Activated CD4-positive, alpha-beta T cell treated with anti-CD3 and anti-CD28 coated beads, Interleukin-2, Interleukin-6, amounts not matched to agents 100 ng/mL and 50 ng/mL, durations not matched to agents 16 hours and 8 hours (primary cell): ENCODE measurements at regions not wholly inside any gene's neighbourhood (a gene's known extent, or its start where the extent isn't known, plus 50 kb on each side); places are given as distances from the start of the nearest gene placed in this dataset.

ENCODE experiments used
- DNase-seq: peaks from one replicate; pipeline ENCODE4 v3.0.0-alpha.2; 2020

GRCh38 chrX:64097891-64098290, 107.6 kb downstream of the AMER1 start:
- no peak for DNase-seq

GRCh38 chrX:64093761-64094160, 111.7 kb downstream of the AMER1 start:
- DNase-seq, result peak; percentile 1
